ENCODE measurements at regions not wholly inside any gene's neighbourhood (a gene's known extent, or its start where the extent isn't known, plus 50 kb on each side); places are given as distances from the start of the nearest gene placed in this dataset.

DNA sequence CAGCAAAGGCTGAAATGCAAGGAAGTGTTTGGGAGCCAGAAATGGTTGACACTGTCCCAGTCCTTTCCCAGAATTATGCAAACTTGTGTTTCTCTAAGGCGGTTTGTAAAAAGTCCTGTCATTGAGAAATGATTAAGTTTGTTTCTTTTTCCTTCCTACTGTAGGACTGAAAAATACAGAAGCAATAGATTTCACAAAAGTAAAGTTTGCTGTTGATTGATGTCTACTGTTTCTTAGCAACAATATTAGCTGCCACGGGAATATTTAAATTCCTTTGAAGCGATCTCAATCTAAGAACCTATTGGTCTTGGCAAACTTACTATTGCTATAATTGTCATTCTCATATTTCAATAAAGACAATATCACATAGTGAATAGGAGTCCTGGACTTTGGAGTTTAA lies 100.7 kb upstream of the IL12A start:
- Histone ChIP-seq H3K9me3 (ENCODE audit: insufficient read depth, low read length) (no peaks in the 10 kb centered on the region), H3K4me2 (ENCODE audit: low read depth, low read length, poor library complexity, severe bottlenecking) (no peak overlapping the region), H3K36me3 (ENCODE audit: low read length) (no peaks in the 10 kb centered on the region), H3K9me2 (replicated peaks; ENCODE audit: insufficient read depth, low read length) (no peaks in the 10 kb centered on the region), H3K79me2 (ENCODE audit: insufficient read depth, low read length) (no peaks in the 10 kb centered on the region), H3K9ac (ENCODE audit: low read length) (no peak overlapping the region), H3K27ac (ENCODE audit: low read depth, low read length) (no peak overlapping the region), H4K20me1 (ENCODE audit: low read depth, low read length) (no peaks in the 10 kb centered on the region), H3K4me3 (ENCODE audit: insufficient read depth, low read length, poor library complexity, severe bottlenecking) (no peak overlapping the region), H3K27me3 (ENCODE audit: low read length) (no peaks in the 10 kb centered on the region), H2AFZ (ENCODE audit: low read depth, low read length, severe bottlenecking) (no peak overlapping the region), H3F3A (ENCODE audit: insufficient read depth) (no peaks in the 10 kb centered on the region)
- no peak for TF ChIP-seq EZH2phosphoT487 (conservative IDR thresholded peaks at IDR 0.05; ENCODE audit: low read length)
- no peak for TF ChIP-seq CTCF (IDR thresholded peaks at IDR 0.05; ENCODE audit: insufficient read depth, low read length, poor library complexity, severe bottlenecking)

DNA sequence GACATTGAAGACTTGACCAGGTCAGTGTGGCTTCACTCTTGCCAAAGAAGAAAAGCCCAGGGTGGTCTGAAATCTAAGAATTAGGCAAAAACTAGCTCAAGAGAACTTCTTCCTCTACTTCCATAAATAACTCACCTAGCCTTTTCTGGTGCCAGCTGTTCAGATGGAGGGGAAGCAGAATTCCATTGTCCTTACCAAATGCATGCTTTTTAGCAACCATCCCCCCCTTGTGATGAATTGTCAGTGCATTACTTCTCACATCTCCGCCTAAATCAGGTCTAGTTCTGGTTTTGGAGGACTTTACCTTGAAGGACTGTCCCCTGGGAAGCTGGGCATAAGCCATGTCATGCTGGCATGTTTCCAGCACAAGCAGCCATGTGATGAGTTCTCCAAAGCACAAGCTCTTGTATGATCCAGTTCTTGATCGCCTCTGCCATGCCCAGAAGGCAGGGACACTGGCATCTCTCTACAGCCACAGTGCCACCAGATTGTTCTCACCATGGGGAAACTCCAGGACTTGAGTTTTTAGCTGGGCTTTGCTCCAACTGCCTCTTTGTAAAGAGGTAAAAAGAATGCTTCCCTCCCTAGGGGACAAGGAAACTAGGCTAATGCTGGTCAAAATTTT lies 96.4 kb upstream of the IL12A start:
- H3K79me2 ChIP-seq (ENCODE audit: insufficient read depth, low read length) = no peaks in the 10 kb centered on the region
- no peak overlapping the region for H3K4me2 ChIP-seq (ENCODE audit: low read depth, low read length, poor library complexity, severe bottlenecking)
- no peaks in the 10 kb centered on the region for H3K9me2 ChIP-seq (replicated peaks; ENCODE audit: insufficient read depth, low read length)
- H3K36me3 ChIP-seq (ENCODE audit: low read length) = no peaks in the 10 kb centered on the region
- TF ChIP-seq EZH2phosphoT487 (conservative IDR thresholded peaks at IDR 0.05; ENCODE audit: low read length) = no peak
- no peaks in the 10 kb centered on the region for H4K20me1 ChIP-seq (ENCODE audit: low read depth, low read length)
- no peak overlapping the region for H3K4me3 ChIP-seq (ENCODE audit: insufficient read depth, low read length, poor library complexity, severe bottlenecking)
- no peak overlapping the region for H3K9ac ChIP-seq (ENCODE audit: low read length)
- no peaks in the 10 kb centered on the region for H3K9me3 ChIP-seq (ENCODE audit: insufficient read depth, low read length)
- no peak overlapping the region for H2AFZ ChIP-seq (ENCODE audit: low read depth, low read length, severe bottlenecking)
- no peaks in the 10 kb centered on the region for H3F3A ChIP-seq (ENCODE audit: insufficient read depth)
- no peaks in the 10 kb centered on the region for H3K27me3 ChIP-seq (ENCODE audit: low read length)
- H3K27ac ChIP-seq (ENCODE audit: low read depth, low read length) = no peak overlapping the region

DNA sequence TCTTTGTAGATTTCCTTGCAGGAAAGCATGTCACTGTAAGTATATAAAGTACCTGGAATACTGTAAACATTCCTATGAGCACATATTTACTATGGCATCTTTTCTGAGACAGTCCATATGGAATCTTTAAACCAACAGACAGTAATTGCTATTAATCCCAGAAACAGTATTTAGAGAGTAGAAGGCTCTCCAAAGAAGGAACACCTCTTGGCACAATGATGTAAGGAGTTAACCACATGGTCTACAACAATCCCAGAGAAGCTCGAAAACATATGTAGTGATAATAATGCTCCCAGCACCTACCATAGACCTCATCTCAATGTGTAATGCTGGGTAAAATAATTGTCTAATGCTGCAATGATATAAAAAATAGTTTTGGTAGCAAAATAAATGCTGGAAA lies 95.8 kb upstream of the IL12A start:
- Histone ChIP-seq H3K79me2 (ENCODE audit: insufficient read depth, low read length) (no peaks in the 10 kb centered on the region), H3K9ac (ENCODE audit: low read length) (no peak overlapping the region), H3K4me2 (ENCODE audit: low read depth, low read length, poor library complexity, severe bottlenecking) (no peak overlapping the region), H3K27ac (ENCODE audit: low read depth, low read length) (no peak overlapping the region), H2AFZ (ENCODE audit: low read depth, low read length, severe bottlenecking) (no peak overlapping the region), H3K27me3 (ENCODE audit: low read length) (no peaks in the 10 kb centered on the region), H3K9me3 (ENCODE audit: insufficient read depth, low read length) (no peaks in the 10 kb centered on the region), H3K36me3 (ENCODE audit: low read length) (no peaks in the 10 kb centered on the region), H3K4me3 (ENCODE audit: insufficient read depth, low read length, poor library complexity, severe bottlenecking) (no peak overlapping the region), H3F3A (ENCODE audit: insufficient read depth) (no peaks in the 10 kb centered on the region), H3K9me2 (replicated peaks; ENCODE audit: insufficient read depth, low read length) (no peaks in the 10 kb centered on the region), H4K20me1 (ENCODE audit: low read depth, low read length) (no peaks in the 10 kb centered on the region)
- no peak for TF ChIP-seq EZH2phosphoT487 (conservative IDR thresholded peaks at IDR 0.05; ENCODE audit: low read length)
- TF ChIP-seq CTCF (IDR thresholded peaks at IDR 0.05; ENCODE audit: insufficient read depth, low read length, poor library complexity, severe bottlenecking) = no peak

- Histone ChIP-seq H3K27me3 (ENCODE audit: low read length) (no peaks in the 10 kb centered on the region), H3K27ac (ENCODE audit: low read depth, low read length) (no peak overlapping the region)
Measured at GRCh38 chr3:159894386-159894785, 94.2 kb upstream of the IL12A start.

More at GRCh38 chr3:159894386-159894785, 94.2 kb upstream of the IL12A start:
- TF ChIP-seq EZH2phosphoT487 (conservative IDR thresholded peaks at IDR 0.05; ENCODE audit: low read length) = no peak
- no peak for TF ChIP-seq CTCF (IDR thresholded peaks at IDR 0.05; ENCODE audit: insufficient read depth, low read length, poor library complexity, severe bottlenecking)
- no peak overlapping the region for H3K9ac ChIP-seq (ENCODE audit: low read length)
- no peaks in the 10 kb centered on the region for H3K9me3 ChIP-seq (ENCODE audit: insufficient read depth, low read length)
- H4K20me1 ChIP-seq (ENCODE audit: low read depth, low read length) = no peaks in the 10 kb centered on the region
- H3K4me3 ChIP-seq (ENCODE audit: insufficient read depth, low read length, poor library complexity, severe bottlenecking) = no peak overlapping the region
- no peak overlapping the region for H2AFZ ChIP-seq (ENCODE audit: low read depth, low read length, severe bottlenecking)
- no peak overlapping the region for H3K4me2 ChIP-seq (ENCODE audit: low read depth, low read length, poor library complexity, severe bottlenecking)
- no peaks in the 10 kb centered on the region for H3K36me3 ChIP-seq (ENCODE audit: low read length)
- H3K9me2 ChIP-seq (replicated peaks; ENCODE audit: insufficient read depth, low read length) = no peaks in the 10 kb centered on the region
- H3K79me2 ChIP-seq (ENCODE audit: insufficient read depth, low read length) = no peaks in the 10 kb centered on the region
- no peaks in the 10 kb centered on the region for H3F3A ChIP-seq (ENCODE audit: insufficient read depth)

Measured in SU-DHL-6 (cell line).